Renal cortical epithelial cell (primary cell): ENCODE measurements at regions not wholly inside any gene's neighbourhood (a gene's known extent, or its start where the extent isn't known, plus 50 kb on each side); places are given as distances from the start of the nearest gene placed in this dataset.
A peak's percentile ranks its signal among the peaks of the same experiment; 100 is the strongest.
"Not testable (repeated sequence)": the region's sequence is repeated elsewhere in the genome, so short reads cannot be mapped to it uniquely, and the experiment has no call there.

Experiments used
- DNase-seq: peaks from one replicate; pipeline ENCODE4 v3.0.0-alpha.2; 2011; ENCODE audit warnings: low read depth

DNA sequence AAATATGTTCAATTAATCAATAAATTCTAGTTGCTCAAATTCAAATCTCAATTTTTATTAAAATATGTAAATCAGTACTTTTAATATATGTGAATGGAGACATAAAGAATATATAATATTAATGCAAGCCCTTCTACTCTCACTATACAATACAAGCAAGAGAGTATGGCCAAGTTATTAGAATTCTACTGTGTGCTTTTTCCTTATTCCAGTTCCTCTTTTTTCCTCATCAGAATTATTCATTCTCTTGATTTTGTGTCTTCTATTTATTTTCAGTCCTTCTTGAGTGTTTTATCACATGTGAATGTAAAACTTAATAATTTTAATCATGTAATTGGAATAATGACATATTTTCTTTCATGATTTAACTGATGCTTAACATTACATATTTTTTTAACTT, 276.8 kb downstream of the PCDH20 start:
- DNase-seq: no peak

- DNase-seq: no peak
Observed at GRCh38 chr13:61136515-61136914, 279.1 kb downstream of the PCDH20 start.

DNA sequence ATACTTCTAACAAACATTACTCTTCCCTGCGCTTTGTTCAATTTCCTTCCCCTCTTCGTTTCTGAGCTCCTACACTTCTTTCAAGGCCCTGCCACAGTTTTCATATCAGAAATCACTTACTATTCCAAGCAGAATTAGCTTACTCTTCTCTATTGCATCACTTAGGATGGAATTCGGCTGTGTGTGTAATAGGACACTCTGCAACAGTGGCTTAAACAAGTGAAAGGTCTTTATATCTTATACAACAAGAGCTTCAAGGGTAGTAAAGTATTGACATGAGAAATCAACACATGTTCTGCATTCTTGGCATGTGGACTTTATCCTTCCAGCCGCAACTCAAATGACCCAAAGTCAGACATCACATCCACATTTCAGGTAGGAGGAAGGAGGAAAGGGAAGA, 279.6 kb downstream of the PCDH20 start:
- peak; percentile 1 for DNase-seq

DNA sequence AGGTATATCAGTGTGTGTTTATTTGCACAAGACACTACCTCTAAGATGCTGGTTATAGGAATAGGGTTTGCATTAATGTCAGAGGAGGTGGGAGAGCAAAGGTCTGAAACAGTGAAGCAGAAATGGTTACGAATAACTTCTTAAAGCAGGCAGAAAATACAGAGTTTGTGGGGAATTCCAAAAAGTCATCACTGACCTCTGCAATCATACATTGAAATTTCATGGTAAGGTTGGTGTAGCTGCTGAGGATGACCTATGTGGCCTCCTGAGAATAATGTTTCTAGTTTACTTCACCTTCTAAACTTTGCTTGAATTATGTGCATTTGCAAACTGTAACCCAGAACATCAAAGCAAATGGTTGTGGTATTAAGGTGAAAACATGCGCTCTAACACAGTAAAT, 280.1 kb downstream of the PCDH20 start:
- DNase-seq: no peak

DNA sequence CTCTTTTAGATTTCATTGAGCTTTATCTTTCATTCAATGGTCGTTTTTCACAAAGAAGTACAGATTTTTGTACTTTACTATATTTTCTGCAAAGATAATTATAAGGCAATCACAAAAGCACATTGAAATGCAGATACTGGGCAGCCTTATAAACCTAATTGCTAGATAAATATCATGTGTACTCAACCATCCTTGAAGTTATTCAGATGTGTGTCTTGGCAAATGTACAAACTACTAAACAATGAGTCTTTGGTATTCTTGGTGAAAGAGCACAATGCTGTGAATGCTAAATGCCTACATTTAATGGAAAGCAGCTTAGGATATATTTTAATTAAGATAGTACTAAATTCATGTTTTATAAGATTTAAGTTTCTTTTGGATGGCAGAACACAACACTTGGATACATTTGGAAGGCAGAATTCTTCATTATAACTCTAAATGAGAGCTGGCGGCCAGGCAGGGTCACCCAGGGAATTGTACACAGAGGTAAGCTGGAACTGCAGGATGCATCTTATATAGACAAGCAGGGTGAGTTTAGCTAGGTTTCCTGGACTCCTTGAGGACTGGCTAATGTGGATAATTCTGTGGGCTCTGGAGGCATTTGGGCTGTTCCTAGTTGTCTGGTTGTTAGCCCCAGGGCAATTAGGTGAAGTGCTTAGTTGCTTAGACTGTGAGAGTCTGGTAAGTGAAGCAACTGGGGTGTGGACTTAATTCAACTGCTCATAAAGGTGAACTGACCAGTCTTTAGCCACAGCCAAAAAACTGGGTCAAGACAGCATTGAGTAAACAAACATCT, 286.6 kb downstream of the PCDH20 start:
- DNase-seq: peak; percentile 55

DNA sequence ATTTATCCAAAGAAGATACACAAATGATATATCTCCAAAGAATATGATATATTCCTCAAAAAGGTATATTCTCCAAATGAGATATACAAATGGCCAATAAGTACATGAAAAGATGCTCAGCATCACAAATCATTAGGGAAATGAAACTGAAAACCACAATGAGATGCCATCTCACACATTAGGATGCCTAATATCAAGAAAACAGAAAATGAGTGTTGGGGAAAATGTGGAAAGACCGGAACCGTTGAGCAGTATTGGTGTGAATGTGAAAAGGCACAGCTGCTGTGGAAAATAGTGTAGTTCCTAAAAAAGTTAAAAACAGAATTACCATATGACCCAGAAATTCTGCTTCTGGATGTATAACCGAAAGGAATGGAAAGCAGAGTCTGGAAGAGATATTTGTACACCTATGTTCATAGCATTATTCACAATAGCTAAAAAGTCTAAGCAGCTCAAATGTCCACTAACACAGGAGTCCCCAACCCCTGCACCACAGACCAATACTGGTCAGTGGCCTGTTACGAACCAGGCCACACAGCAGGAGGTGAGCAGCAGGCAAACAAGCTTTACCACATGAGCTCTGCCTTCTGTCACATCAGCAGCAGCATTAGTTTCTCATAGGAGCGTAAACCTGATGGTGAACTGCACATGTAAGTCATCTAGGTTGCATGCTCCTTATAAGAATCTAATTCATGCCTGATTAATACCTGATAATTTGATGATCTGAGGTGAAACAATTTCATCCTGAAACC, 291.9 kb downstream of the PCDH20 start:
- DNase-seq: no peak

DNA sequence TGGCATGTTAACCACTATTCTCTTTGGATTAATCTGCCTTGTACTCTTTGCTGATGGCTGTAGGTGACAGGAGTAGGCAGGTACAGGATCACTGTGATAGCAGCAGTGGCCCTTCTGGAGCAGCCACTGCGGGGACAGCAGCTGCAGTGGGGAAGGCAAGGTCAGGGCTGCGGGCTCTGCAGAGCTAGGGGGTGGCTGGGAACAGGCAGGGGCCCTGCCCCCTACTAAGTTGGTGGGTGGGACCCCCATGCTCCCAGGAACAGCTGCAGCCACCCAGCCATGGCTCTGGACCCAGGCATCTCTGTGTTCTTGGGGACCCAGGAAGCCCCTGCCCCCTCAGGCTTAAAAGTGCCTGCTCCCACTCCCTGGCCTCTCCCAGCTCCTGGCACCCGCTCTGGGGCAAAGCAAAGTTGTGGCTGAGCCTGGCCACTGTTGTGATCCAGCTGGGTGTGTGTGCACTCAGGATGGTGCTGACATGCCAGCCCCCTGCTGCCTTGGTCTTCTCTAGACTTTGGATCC, 302.4 kb downstream of the PCDH20 start:
- DNase-seq: no peak

DNA sequence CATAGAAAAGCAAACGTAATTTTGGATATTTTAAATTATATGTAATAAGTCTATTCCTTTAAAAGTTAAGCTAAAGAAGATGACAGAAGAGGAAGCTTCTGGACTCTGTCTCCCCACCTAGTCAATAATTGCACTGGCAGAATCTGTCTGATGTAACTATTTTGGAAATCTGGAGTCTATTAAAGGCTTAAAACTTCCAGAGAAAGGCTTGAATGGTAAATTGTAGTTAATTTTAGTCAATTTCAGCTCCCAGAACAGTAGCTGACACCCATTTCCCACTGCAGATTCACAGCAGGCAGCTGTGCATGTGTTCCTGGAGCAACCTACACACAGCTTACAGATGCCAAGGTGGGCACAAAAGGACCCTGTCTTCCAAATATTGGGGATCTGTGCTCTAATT, 304.1 kb downstream of the PCDH20 start:
- DNase-seq: no peak

DNA sequence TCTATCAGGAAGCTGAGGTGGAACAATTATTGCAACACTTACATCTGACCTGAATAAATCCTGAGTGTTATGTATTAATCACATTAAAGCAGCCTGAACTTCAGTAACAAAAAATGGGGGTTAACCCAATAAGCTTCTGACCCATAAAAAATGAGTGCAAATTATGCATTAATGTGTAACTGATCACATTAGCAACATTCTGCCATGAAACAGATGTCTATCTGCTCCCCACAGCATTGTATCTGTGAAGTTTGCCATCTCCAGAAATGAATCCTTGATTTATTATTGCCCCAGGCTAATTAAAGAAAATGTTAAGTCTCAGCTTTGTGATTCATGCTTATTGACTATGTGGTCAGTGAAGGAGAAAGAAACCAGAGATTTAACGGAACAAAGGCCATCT, 304.9 kb downstream of the PCDH20 start:
- peak; percentile 54 for DNase-seq

GRCh38 chr13:61109741-61110140, 305.9 kb downstream of the PCDH20 start:
- DNase-seq: no peak

DNA sequence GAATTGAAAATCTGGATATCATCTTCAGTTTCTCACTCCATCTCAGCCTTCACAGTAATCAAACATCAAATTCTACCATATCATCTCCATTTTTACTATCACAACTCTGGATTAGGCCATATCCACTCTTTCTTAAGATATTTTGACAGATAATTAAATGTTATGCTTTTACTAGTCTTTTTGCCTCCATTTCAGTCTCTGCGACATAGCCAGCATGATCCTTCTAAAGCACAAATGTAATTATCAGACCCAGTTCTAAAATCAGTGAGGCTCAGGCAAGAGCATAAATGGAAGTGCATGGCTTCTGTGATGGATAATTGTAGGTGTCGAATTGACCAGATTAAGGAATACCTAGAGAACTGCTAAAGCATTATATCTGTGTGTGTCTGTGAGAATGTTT, 307.7 kb downstream of the PCDH20 start:
- no peak for DNase-seq

- DNase-seq: no peak
Observed at GRCh38 chr13:61095885-61096284, 319.8 kb downstream of the PCDH20 start.

GRCh38 chr13:61094865-61095264, 320.8 kb downstream of the PCDH20 start:
- no peak for DNase-seq

GRCh38 chr13:61089894-61090293, 325.8 kb downstream of the PCDH20 start:
- DNase-seq: not testable (repeated sequence)

- DNase-seq: no peak
Observed at GRCh38 chr13:61086087-61086486, 329.6 kb downstream of the PCDH20 start.

DNA sequence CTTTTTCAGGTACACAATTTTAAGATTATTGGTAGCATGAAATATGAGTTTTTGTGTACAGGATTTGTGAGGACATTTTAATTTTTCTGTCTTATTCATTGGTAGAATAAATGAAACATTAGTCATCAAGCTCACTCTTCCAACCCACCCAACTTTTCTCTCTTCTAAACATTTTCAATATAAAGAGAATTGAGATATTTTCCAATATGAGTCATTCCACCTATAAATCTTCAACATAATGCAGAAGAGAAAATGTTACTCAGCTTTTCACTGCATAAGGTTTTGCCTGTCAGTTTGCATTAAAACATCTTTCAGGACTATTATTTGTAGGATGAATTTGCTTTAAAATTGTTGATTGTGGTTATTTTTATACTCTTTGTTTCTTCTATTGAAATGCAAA, 330.7 kb downstream of the PCDH20 start:
- DNase-seq: no peak

GRCh38 chr13:61078976-61079770, 336.5 kb downstream of the PCDH20 start:
- DNase-seq: no peak

- no peak for DNase-seq
Observed at GRCh38 chr13:61052175-61052574, 363.5 kb downstream of the PCDH20 start.

- DNase-seq: peak; percentile 4
Observed at GRCh38 chr13:61045251-61045650, 370.4 kb downstream of the PCDH20 start.

GRCh38 chr13:61040181-61040580, 375.5 kb downstream of the PCDH20 start:
- no peak for DNase-seq

DNA sequence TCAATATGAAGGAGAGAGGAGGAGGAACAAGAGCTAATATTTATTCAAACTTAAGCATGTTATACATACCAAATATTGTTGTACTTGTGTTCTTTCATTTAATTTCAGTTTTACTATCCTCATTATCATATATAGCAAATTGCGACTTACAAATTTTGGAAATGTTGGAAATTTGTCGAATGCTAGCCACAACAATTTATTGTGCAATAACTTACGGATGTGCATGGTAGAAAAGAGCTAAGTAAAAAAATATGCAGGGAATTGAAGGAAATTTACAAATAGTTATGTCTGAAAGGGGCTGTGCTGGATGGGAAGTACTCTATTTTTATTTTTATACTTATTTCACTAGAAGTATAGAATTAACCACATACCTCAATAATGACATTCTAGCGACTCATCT, 376.3 kb downstream of the PCDH20 start:
- no peak for DNase-seq

GRCh38 chr13:61036715-61037114, 378.9 kb downstream of the PCDH20 start:
- no peak for DNase-seq
